HG03558 (cell line): ENCODE measurements at regions not wholly inside any gene's neighbourhood (a gene's known extent, or its start where the extent isn't known, plus 50 kb on each side); places are given as distances from the start of the nearest gene placed in this dataset.
"Not testable (repeated sequence)": the region's sequence is repeated elsewhere in the genome, so short reads cannot be mapped to it uniquely, and the experiment has no call there.

Experiments used
- ATAC-seq: cut with Tn5 transposase; IDR thresholded peaks from one replicate; pipeline ENCODE4 v1.9.1; 2021; ENCODE audit warnings: moderate number of reproducible peaks; ENCODE audit not compliant: unreplicated experiment; ENCODE audit errors: extremely low read depth

GRCh38 chr7:125197731-125198393 is 268.2 kb upstream of the POT1 start:
- ATAC-seq: no peak

DNA sequence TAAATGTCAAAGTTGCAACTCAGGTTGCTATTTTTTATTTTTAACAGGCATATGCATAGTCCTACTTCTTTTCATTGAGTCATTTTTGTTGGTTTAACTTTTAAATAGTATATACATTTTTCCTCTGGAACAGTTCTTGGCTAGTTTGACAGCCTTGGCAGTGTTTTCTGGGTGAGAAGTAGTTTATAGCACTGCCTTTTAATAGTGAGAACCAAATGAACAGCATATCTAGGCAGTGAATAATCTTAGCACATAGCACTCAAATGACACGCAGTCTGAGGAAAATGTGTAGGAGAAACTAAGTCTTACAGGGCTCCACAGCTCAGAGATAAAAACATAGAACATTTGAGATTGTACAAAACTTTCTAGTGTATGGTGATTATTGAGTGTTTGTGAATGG is 265.5 kb upstream of the POT1 start:
- ATAC-seq: no peak

DNA sequence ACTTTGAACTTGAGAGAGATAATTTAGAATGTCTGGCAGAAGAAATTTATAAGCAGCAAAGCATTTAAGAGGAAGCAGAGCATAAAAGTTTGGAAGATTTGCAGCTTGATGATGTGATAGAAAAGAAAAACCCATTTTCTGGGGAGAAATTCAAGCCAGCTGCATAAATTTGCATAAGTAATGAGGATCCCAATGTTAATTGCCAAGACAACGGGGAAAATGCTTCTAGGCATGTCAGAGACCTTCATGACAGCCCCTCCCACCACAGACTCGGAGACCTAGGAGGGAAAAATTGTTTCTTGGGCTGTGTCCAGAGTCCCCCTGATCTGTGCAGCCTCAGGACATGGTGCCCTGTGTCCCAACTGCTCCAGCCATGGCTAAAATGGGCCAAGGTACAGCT is 263.6 kb upstream of the POT1 start:
- no peak for ATAC-seq

DNA sequence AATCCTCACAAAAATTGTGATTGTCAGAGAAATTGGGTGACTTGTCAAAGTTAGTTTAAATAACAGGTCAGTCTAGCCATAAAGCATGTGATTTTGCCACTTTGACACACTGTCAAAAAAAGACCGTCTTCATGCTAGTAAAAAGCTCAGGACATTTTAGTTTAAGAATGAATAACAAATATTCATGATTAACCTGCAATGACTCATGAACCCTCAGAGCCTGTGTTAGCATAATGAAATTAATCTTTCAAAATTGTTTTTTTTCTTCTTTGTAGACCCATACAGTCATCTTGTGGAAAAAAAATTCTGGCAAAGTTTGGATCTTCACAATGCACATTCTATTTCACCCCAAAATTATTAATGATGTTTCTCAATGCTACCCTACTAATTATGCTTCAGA is 255.2 kb upstream of the POT1 start:
- no peak for ATAC-seq

DNA sequence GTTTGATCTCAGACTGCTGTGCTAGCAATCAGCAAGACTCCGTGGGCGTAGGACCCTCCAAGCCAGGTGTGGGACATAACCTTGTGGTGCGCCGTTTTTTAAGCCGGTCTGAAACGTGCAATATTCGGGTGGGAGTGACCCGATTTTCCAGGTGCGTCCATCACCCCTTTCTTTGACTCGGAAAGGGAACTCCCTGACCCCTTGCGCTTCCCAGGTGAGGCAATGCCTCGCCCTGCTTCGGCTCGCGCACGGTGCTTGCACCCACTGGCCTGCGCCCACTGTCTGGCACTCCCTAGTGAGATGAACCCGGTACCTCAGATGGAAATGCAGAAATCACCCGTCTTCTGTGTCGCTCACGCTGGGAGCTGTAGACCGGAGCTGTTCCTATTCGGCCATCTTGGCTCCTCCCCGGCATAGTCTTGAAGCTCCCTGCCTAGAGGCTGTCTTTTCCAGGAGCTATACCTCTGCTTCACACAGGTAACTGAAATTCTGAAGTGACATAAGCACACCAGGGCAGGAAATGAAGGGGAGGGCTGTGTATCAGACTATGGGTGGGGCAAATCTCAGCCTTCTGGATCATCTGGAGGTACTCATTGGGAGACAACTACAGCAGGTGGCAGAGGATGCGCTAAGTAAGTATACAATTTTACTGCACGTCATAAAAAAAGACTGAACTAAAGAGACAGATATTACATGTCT is 252.1 kb upstream of the POT1 start:
- not testable (repeated sequence) for ATAC-seq

- ATAC-seq: no peak
Observed at GRCh38 chr7:125173571-125173970, 243.9 kb upstream of the POT1 start.

GRCh38 chr7:125169088-125169487 is 239.5 kb upstream of the POT1 start:
- ATAC-seq: no peak

DNA sequence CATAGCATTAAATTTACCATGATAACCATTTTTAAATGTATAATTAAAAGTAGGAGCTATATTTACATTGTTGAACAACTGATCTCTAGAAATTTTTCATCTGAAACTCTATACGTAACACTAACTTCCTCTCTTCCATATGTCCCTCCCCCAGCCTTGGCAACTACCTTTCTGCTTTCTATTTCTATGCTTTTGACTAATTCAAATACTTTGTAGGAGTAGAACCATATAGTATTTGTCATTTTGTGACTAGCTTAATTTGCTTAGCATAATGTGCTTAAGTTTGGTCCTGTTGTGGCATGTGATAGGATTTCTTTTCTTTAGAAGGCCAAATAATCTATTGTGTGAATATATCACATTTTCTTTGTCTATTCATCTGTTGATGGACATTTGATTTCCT is 225.3 kb upstream of the POT1 start:
- no peak for ATAC-seq

- ATAC-seq: no peak
Observed at GRCh38 chr7:125149151-125149550, 219.5 kb upstream of the POT1 start.

GRCh38 chr7:125147047-125147446 is 217.4 kb upstream of the POT1 start:
- ATAC-seq: no peak

- ATAC-seq: no peak
Observed at GRCh38 chr7:125136755-125137532, 207.3 kb upstream of the POT1 start.

GRCh38 chr7:125136341-125136740 is 206.7 kb upstream of the POT1 start:
- ATAC-seq: no peak

DNA sequence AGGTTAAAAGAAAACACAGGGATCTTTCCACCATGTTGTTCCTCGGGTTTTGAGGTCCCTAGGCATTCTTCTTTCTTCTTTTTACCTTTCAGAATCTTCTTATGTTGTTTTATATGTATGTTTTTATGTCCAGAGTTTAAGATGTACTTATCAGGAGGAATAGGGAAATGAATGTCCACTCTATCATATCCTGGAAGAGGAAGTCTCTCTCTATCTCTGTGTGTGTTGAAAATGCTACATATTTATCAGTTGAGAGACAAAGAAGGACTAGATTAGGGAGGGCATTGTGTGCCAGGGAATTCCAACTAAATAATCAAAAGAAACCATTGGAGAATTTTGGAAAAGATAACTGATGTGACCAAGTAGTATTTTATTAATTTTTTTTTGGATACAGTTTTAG is 200.5 kb upstream of the POT1 start:
- ATAC-seq: no peak

DNA sequence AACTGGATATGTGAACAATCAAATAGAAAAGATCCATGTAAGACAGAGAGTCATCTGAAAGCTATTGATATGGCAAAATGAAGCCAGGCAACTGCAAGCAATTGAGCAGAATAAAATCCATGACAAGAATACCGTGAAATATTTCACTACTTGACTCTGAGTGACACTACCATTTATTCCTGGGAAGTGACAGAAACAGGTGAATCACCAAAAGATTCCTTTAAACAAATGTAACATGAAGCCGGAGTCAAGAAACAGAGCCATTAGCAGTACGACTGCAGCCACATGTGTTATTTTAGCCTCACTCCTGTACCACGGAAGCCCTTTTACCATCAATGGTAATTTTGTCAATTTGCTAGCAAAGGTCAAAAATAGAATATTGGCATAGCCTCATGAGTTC is 197.7 kb upstream of the POT1 start:
- ATAC-seq: no peak

GRCh38 chr7:125126376-125126775 is 196.8 kb upstream of the POT1 start:
- no peak for ATAC-seq

DNA sequence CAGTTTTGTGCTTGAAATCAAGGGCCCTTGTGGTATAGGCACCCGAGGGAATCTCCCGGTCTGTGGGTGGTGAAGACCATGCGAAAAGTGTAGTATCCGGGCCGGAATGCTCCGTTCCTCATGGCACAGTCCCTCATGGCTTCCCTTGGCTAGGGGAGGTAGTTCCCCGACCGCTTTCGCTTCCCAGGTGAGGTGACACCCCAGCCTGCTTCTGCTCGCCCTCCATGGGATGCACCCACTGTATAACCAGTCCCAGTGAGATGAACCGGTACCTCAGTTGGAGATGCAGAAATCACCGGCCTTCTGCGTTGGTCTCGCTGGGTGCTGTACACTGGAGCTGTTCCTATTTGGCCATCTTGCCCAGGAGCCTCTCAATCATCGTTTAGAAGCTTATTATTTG is 195.7 kb upstream of the POT1 start:
- ATAC-seq: no peak

- no peak for ATAC-seq
Observed at GRCh38 chr7:125122173-125122572, 192.5 kb upstream of the POT1 start.

GRCh38 chr7:125119559-125120115 is 190.0 kb upstream of the POT1 start:
- no peak for ATAC-seq

DNA sequence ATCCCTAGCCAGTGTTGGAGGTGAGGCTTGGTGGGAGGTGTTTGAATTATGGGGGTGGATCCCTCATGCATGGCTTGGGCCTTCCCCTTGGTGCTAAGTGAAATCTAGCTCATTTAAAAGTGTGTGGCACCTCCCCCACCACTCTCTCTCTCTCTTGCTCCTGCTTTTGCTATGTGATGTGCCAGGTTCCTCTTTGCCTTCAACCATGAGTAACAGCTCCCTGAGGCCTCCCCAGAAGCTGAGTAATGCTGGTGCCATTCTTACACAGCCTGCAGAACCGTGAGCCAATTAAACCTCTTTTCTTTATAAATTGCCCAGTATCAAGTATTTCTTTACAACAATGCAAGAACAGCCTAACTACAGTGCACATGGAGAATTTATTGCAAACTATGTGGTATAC is 188.8 kb upstream of the POT1 start:
- no peak for ATAC-seq

DNA sequence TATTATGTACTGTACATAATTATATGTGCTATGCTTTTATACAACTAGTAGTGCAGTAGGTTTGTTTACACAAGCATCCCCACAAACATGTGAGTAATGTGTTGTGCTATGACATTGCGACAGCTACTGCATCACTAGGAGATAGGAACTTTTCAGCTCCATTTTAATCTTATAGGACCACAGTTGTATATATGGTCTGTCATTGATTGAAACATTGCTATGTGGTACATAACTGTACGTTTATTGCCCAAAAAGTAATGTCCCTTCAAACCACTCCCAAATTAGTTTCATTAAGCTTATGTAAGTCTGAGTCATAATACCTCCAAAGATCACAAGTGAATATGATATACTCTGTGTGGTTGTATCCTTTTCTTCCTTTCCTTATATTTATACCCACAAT is 183.2 kb upstream of the POT1 start:
- ATAC-seq: no peak

DNA sequence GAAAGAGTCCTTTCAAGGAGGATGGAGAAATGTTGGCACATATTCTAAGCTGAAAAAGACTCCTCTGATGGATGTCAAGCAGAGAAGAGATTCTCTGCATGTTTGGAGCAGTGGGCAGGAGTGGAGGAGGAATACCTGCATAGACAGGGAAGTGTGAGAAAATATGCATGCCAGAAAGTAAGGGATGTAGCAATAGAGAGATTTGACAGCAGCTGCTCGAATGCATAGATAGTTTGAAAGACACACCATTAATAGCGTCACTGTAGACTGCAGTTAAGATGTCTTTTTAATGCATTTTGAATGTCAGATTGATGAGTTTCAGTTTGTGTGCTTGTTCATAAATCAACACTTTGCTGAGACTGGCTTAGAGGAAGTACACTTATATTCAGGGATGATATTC is 169.9 kb upstream of the POT1 start:
- no peak for ATAC-seq
